ENCODE measurements at regions not wholly inside any gene's neighbourhood (a gene's known extent, or its start where the extent isn't known, plus 50 kb on each side); places are given as distances from the start of the nearest gene placed in this dataset.

DNA sequence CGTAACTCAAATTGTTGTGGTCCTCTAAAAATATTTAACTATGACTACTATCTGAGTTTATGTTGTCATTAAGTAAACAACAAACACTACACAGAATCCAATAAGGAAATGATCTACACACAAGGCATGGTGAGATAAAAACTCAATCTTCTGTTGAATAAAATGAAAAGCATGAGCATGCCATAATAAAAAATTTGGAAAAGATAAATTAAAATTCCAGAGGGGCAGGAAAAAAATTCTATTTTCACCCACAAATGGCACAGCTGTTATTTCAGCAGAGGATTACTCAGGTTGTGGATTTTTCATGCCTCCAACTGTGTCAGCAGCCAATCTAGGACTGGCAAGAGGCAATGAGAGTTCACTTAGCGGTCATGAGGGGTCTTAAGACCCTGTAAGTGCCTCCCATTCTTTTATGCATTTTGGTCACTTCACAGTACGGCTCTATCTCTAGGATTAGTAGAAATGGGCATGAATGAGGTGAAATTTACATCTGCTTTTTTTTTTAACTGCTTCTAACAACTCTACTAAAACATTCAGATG lies 639.8 kb upstream of the DIPK2B start:
- Histone ChIP-seq H3K27me3 (ENCODE audit: control insufficient read depth in 1 of 2, insufficient read depth in 2 of 2, low read length in 2 of 2) (no peaks in the 10 kb centered on the region), H4K20me1 (ENCODE audit: insufficient read depth, low read length) (no peaks in the 10 kb centered on the region), H2AFZ (ENCODE audit: low read length) (no peak overlapping the region), H3K36me3 (replicated peaks in 1 of 2; ENCODE audit: control insufficient read depth in 1 of 2, insufficient read depth in 2 of 2, low read length in 2 of 2) (no peaks in the 10 kb centered on the region; a peak in 1 of 5 replicates), H3K9ac (ENCODE audit: insufficient read depth, low read depth, low read length) (no peak overlapping the region), H3K4me1 (ENCODE audit: insufficient read depth, low read length) (no peaks in the 10 kb centered on the region), H3K27ac (ENCODE audit: extremely low read length, insufficient read depth, low read length) (no peak overlapping the region), H3K4me3 (replicated peaks in 1 of 3; ENCODE audit: insufficient read depth in 1 of 3, low read depth in 2 of 3, low read length in 3 of 3) (no peak overlapping the region), H3K4me2 (ENCODE audit: low read depth, low read length) (no peak overlapping the region), H3K79me2 (ENCODE audit: insufficient read depth, low read length) (no peaks in the 10 kb centered on the region), H3K9me3 (ENCODE audit: low read length) (no peaks in the 10 kb centered on the region)
- TF ChIP-seq ZSCAN21 (CRISPR knock-in tag; IDR thresholded peaks at IDR 0.05; ENCODE audit: borderline replicate concordance) (no peak), PAF1 (CRISPR knock-in tag; IDR thresholded peaks at IDR 0.05) (no peak), TEAD2 (CRISPR knock-in tag; IDR thresholded peaks at IDR 0.05) (no peak), ZNF567 (CRISPR knock-in tag; IDR thresholded peaks at IDR 0.05; ENCODE audit: borderline replicate concordance) (no peak), TBX3 (IDR thresholded peaks at IDR 0.05; ENCODE audit: borderline replicate concordance) (no peak), ZNF563 (CRISPR knock-in tag; IDR thresholded peaks at IDR 0.05) (no peak), ZNF180 (CRISPR knock-in tag; IDR thresholded peaks at IDR 0.05; ENCODE audit: borderline replicate concordance, low read depth) (no peak), SMARCC2 (IDR thresholded peaks at IDR 0.05) (no peak), ZNF883 (CRISPR knock-in tag; IDR thresholded peaks at IDR 0.05; ENCODE audit: not compliant biosample characterization) (no peak), ATM (IDR thresholded peaks at IDR 0.05; ENCODE audit: borderline replicate concordance) (no peak), TAF15 (IDR thresholded peaks at IDR 0.05; ENCODE audit: low read depth, low read length, poor library complexity, severe bottlenecking) (no peak), AGO2 (optimal IDR thresholded peaks at IDR 0.05; ENCODE audit: low read depth, low read length) (no peak)
- TF ChIP-seq, protein P1, sequence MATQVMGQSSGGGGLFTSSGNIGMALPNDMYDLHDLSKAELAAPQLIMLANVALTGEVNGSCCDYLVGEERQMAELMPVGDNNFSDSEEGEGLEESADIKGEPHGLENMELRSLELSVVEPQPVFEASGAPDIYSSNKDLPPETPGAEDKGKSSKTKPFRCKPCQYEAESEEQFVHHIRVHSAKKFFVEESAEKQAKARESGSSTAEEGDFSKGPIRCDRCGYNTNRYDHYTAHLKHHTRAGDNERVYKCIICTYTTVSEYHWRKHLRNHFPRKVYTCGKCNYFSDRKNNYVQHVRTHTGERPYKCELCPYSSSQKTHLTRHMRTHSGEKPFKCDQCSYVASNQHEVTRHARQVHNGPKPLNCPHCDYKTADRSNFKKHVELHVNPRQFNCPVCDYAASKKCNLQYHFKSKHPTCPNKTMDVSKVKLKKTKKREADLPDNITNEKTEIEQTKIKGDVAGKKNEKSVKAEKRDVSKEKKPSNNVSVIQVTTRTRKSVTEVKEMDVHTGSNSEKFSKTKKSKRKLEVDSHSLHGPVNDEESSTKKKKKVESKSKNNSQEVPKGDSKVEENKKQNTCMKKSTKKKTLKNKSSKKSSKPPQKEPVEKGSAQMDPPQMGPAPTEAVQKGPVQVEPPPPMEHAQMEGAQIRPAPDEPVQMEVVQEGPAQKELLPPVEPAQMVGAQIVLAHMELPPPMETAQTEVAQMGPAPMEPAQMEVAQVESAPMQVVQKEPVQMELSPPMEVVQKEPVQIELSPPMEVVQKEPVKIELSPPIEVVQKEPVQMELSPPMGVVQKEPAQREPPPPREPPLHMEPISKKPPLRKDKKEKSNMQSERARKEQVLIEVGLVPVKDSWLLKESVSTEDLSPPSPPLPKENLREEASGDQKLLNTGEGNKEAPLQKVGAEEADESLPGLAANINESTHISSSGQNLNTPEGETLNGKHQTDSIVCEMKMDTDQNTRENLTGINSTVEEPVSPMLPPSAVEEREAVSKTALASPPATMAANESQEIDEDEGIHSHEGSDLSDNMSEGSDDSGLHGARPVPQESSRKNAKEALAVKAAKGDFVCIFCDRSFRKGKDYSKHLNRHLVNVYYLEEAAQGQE (IDR thresholded peaks at IDR 0.05; ENCODE audit: borderline replicate concordance in 1 of 2, low read depth in 1 of 2, low read length in 2 of 2), result no peak
- FAIRE-seq, result no peak
- 93% methylated on average over 3 of the region's 3 CpGs for WGBS (ENCODE audit: low lambda C conversion rate)
- intact Hi-C loops (cut with micrococcal nuclease; ENCODE audit: unreplicated experiment) (no loop called here), in situ Hi-C loops (cut with HindIII; ENCODE audit: extremely low pct_ligation_motif_present, low pct_unique_long_range_greater_than_20kb) (loop anchor here (25.0 kb wide), 1 partner anchor 522 kb away; no protein-coding TSS in a partner anchor)
- ATAC-seq, result no peak
- ChIA-PET CTCF (ENCODE audit: low intra/inter-chr PET ratio, low total read pairs) (no interaction called here), POLR2A (no interaction called here)
- no TSS peak for BruUV-seq (replicated peaks)
- no peak for DNase-seq (ENCODE audit: low spot score)
